ENCODE measurements at regions not wholly inside any gene's neighbourhood (a gene's known extent, or its start where the extent isn't known, plus 50 kb on each side); places are given as distances from the start of the nearest gene placed in this dataset.

DNA sequence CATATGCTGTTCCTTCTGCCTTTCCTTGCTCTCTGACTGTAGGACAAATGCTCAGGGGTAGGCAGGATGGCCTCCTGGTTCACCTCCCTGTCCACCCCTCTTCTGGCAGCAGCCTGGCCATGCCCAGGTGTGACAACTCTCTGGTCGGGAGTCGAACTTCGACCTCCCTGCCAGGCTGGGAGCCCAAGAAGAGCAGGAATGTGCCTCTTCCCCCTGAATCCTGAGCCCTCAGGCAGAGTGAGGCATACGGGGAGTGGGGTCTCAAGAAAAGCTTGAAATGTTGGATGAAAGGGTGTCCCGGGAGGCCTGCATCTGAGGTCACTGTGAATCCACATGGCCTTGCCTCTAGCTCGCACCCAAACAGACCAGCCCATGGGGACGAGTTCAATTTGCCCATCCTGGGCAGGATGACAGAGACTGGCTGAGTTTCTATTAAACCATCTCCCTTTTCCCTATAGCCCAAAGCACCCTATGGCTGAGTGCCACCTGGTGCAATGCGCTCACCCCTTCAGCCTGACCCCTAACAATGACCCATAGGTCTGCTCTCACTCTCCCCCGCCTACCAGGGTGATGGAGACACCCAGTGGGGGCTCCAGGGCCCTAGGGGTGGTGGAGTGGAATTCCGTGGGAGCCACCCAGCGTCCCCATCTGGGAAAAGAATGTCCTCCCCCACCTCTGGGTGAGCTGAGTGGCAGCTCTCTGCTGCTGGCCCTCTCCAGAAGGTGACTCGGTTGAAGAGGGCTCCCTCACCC, 52.9 kb upstream of the DIO3 start:
- no peaks in the 10 kb centered on the region for H3K9me2 ChIP-seq (ENCODE audit: insufficient read depth, low read length)
- H3K9me3 ChIP-seq (ENCODE audit: low read length) = no peaks in the 10 kb centered on the region
- H4K20me1 ChIP-seq (ENCODE audit: insufficient read depth) = no peaks in the 10 kb centered on the region
- H3K4me3 ChIP-seq (ENCODE audit: low read length) = no peak overlapping the region
- H3F3A ChIP-seq (ENCODE audit: insufficient read depth, low read length, poor library complexity, severe bottlenecking) = no peaks in the 10 kb centered on the region
- no peak overlapping the region for H2AFZ ChIP-seq (ENCODE audit: low read depth, low read length)
- no peaks in the 10 kb centered on the region for H3K27me3 ChIP-seq (ENCODE audit: insufficient read depth, low read depth, low read length)
- H3K36me3 ChIP-seq (ENCODE audit: insufficient read depth, low read length) = no peaks in the 10 kb centered on the region
- no peaks in the 10 kb centered on the region for H3K79me2 ChIP-seq (replicated peaks; ENCODE audit: insufficient read depth, low read length)
- H3K9ac ChIP-seq (ENCODE audit: low read length) = no peak overlapping the region
- TF ChIP-seq SMC3 (conservative IDR thresholded peaks at IDR 0.05; ENCODE audit: poor library complexity) (no peak), EZH2 (IDR thresholded peaks at IDR 0.05; ENCODE audit: borderline replicate concordance, insufficient read depth, low read length, poor library complexity, severe bottlenecking) (no peak), RAD21 (conservative IDR thresholded peaks at IDR 0.05) (no peak), TAF1 (IDR thresholded peaks at IDR 0.05; ENCODE audit: low read depth) (no peak)
- TF ChIP-seq, protein P1, sequence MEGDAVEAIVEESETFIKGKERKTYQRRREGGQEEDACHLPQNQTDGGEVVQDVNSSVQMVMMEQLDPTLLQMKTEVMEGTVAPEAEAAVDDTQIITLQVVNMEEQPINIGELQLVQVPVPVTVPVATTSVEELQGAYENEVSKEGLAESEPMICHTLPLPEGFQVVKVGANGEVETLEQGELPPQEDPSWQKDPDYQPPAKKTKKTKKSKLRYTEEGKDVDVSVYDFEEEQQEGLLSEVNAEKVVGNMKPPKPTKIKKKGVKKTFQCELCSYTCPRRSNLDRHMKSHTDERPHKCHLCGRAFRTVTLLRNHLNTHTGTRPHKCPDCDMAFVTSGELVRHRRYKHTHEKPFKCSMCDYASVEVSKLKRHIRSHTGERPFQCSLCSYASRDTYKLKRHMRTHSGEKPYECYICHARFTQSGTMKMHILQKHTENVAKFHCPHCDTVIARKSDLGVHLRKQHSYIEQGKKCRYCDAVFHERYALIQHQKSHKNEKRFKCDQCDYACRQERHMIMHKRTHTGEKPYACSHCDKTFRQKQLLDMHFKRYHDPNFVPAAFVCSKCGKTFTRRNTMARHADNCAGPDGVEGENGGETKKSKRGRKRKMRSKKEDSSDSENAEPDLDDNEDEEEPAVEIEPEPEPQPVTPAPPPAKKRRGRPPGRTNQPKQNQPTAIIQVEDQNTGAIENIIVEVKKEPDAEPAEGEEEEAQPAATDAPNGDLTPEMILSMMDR (IDR thresholded peaks at IDR 0.05; ENCODE audit: poor library complexity, severe bottlenecking) = no peak
- TF ChIP-seq, protein P2, sequence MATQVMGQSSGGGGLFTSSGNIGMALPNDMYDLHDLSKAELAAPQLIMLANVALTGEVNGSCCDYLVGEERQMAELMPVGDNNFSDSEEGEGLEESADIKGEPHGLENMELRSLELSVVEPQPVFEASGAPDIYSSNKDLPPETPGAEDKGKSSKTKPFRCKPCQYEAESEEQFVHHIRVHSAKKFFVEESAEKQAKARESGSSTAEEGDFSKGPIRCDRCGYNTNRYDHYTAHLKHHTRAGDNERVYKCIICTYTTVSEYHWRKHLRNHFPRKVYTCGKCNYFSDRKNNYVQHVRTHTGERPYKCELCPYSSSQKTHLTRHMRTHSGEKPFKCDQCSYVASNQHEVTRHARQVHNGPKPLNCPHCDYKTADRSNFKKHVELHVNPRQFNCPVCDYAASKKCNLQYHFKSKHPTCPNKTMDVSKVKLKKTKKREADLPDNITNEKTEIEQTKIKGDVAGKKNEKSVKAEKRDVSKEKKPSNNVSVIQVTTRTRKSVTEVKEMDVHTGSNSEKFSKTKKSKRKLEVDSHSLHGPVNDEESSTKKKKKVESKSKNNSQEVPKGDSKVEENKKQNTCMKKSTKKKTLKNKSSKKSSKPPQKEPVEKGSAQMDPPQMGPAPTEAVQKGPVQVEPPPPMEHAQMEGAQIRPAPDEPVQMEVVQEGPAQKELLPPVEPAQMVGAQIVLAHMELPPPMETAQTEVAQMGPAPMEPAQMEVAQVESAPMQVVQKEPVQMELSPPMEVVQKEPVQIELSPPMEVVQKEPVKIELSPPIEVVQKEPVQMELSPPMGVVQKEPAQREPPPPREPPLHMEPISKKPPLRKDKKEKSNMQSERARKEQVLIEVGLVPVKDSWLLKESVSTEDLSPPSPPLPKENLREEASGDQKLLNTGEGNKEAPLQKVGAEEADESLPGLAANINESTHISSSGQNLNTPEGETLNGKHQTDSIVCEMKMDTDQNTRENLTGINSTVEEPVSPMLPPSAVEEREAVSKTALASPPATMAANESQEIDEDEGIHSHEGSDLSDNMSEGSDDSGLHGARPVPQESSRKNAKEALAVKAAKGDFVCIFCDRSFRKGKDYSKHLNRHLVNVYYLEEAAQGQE (IDR thresholded peaks at IDR 0.05; ENCODE audit: borderline replicate concordance) = no peak
- no peak overlapping the region for H3K27ac ChIP-seq (ENCODE audit: low read length)
- H3K4me2 ChIP-seq (ENCODE audit: low read length) = no peak overlapping the region

DNA sequence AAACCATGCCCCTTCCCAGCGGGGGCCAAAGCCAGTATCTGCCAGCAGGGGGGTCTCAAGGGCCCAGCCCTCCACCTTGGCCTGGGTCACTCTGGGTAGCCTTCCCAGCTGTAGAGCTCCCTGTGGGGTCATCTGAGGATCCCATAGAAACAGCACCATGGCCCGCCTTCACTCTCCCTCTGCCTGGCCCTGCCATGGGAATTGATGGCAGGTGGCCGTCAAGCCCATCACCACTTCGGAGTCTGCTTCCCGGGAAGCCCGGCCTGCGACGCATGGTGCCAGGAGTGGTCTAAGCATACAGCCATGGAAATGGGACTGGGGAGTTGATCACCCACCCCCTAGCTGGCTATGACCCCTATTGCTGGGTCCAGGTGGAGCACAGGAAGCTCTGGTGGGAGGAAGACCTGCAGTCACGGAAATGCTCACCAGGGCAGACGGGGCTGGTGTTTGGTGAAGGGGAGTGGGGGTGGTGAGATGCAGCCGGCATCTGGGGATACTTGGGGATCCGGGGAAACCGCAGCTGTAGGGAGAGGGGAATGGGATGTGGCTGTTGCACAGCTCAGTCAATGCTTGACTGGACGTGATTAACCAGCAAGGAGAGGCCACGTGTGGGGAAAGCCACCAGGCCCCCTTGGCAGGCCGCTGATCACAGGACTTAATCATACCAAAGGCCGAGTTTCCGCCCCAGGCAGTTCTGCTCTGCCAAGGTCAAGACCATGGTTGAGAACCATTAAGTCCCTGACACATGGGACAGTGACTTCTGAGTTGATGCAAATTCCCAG, 52.2 kb upstream of the DIO3 start:
- H3K9me3 ChIP-seq (ENCODE audit: low read length) = no peaks in the 10 kb centered on the region
- no peaks in the 10 kb centered on the region for H3K36me3 ChIP-seq (ENCODE audit: insufficient read depth, low read length)
- H3K27ac ChIP-seq (ENCODE audit: low read length) = no peak overlapping the region
- no peak overlapping the region for H3K4me2 ChIP-seq (ENCODE audit: low read length)
- no peaks in the 10 kb centered on the region for H3K79me2 ChIP-seq (replicated peaks; ENCODE audit: insufficient read depth, low read length)
- no peaks in the 10 kb centered on the region for H4K20me1 ChIP-seq (ENCODE audit: insufficient read depth)
- no peak for TF ChIP-seq SMC3 (conservative IDR thresholded peaks at IDR 0.05; ENCODE audit: poor library complexity)
- no peak for TF ChIP-seq EZH2 (IDR thresholded peaks at IDR 0.05; ENCODE audit: borderline replicate concordance, insufficient read depth, low read length, poor library complexity, severe bottlenecking)
- TF ChIP-seq RAD21 (conservative IDR thresholded peaks at IDR 0.05) = no peak
- TF ChIP-seq, protein P2 (IDR thresholded peaks at IDR 0.05; ENCODE audit: borderline replicate concordance) = no peak
- TF ChIP-seq TAF1 (IDR thresholded peaks at IDR 0.05; ENCODE audit: low read depth) = no peak
- no peak for TF ChIP-seq POLR2AphosphoS5 (IDR thresholded peaks at IDR 0.05)
- no peak for TF ChIP-seq EP300 (conservative IDR thresholded peaks at IDR 0.05; ENCODE audit: poor library complexity, severe bottlenecking)
- no peak for TF ChIP-seq MXI1 (conservative IDR thresholded peaks at IDR 0.05; ENCODE audit: poor library complexity, severe bottlenecking)
- TF ChIP-seq, protein P1 (IDR thresholded peaks at IDR 0.05; ENCODE audit: poor library complexity, severe bottlenecking) = no peak
- no peak overlapping the region for H2AFZ ChIP-seq (ENCODE audit: low read depth, low read length)
- H3K9ac ChIP-seq (ENCODE audit: low read length) = no peak overlapping the region
- H3F3A ChIP-seq (ENCODE audit: insufficient read depth, low read length, poor library complexity, severe bottlenecking) = no peaks in the 10 kb centered on the region
- H3K4me3 ChIP-seq (ENCODE audit: low read length) = no peak overlapping the region
- no peaks in the 10 kb centered on the region for H3K9me2 ChIP-seq (ENCODE audit: insufficient read depth, low read length)
- H3K27me3 ChIP-seq (ENCODE audit: insufficient read depth, low read depth, low read length) = no peaks in the 10 kb centered on the region

Measured in neural cell (in vitro differentiated cells).